ENCODE measurements at regions not wholly inside any gene's neighbourhood (a gene's known extent, or its start where the extent isn't known, plus 50 kb on each side); places are given as distances from the start of the nearest gene placed in this dataset.

DNA sequence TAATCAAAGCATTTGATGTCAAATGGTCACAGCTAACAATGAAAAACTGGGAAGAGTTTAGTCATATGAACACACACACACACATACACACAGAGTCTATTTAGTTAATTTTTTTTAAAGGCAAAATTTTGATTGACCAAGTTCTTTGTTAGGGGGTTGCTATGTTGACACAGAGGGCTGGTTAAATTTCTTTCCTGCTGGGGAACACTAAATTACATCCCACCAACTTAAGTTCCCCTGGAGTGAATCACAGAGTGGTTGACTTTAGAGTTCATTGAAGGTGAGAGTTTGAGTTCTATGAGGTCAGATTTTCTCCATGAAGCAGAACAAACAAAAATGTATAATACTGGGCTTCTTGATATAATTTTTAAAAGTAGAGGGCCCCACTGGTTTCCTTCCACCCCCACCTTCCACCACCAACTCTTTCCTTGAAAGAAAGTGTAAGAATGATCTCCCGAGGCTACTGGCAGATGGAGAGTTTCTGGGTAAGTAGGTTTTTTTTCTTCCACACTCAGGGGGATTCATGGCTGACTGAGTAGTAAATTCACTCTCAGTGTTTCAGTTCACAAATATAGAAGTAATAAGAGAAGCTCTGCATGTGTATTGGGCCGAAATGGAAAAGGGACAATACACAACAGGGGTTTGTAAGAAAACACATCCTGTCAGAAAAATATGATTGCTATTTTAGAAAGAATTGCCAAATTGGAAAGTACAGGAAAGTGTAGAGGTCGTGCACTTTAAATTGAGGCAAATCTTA is 917.0 kb upstream of the LCORL start:
- H3K27ac ChIP-seq (ENCODE audit: low read length): no peak overlapping the region
- no TSS peak for BruUV-seq (replicated peaks)
- intact Hi-C loops (cut with micrococcal nuclease; ENCODE audit: unreplicated experiment) (no loop called here), in situ Hi-C loops (cut with HindIII; ENCODE audit: low pct_unique_long_range_greater_than_20kb, low sequenced_read_pairs) (no loop called here)
- POLR2A ChIA-PET: no interaction called here
- DNase-seq (ENCODE audit: low read depth, low spot score) (no peak), ATAC-seq (no peak)
- no peak for TF ChIP-seq CTCF (IDR thresholded peaks at IDR 0.05)
- no peak for TF ChIP-seq SIN3A (IDR thresholded peaks at IDR 0.05; ENCODE audit: borderline replicate concordance, insufficient read depth, low read depth, low read length)
- no peak for TF ChIP-seq TCF7L2 (IDR thresholded peaks at IDR 0.05; ENCODE audit: low read depth, low read length)
- no peak for TF ChIP-seq REST (IDR thresholded peaks at IDR 0.05; ENCODE audit: insufficient read depth in 1 of 2, low read depth in 2 of 2, low read length in 1 of 2)
- no peak for TF ChIP-seq POLR2AphosphoS5 (IDR thresholded peaks at IDR 0.05; ENCODE audit: low read depth, low read length)
- no peaks in the 10 kb centered on the region for H3K27me3 ChIP-seq (ENCODE audit: control insufficient read depth, insufficient read depth, low read length)
- H3K36me3 ChIP-seq (ENCODE audit: control insufficient read depth, insufficient read depth, low read length): no peaks in the 10 kb centered on the region
- no peaks in the 10 kb centered on the region for H3K9me3 ChIP-seq (ENCODE audit: control insufficient read depth, insufficient read depth, low read depth, low read length)
- no peaks in the 10 kb centered on the region for H3K4me1 ChIP-seq (ENCODE audit: control insufficient read depth, insufficient read depth, low read length)
- H3K4me3 ChIP-seq (ENCODE audit: low read depth in 2 of 2, low read length in 2 of 2): no peak overlapping the region
- CTCF ChIA-PET: no interaction called here

- no peak overlapping the region for H3K27ac ChIP-seq (ENCODE audit: low read length)
- intact Hi-C loops (cut with micrococcal nuclease; ENCODE audit: unreplicated experiment): no loop called here
- H3K27me3 ChIP-seq (ENCODE audit: control insufficient read depth, insufficient read depth, low read length): no peaks in the 10 kb centered on the region
- ChIA-PET CTCF (no interaction called here), POLR2A (no interaction called here)
- BruUV-seq (replicated peaks): no TSS peak
- TF ChIP-seq REST (IDR thresholded peaks at IDR 0.05; ENCODE audit: insufficient read depth in 1 of 2, low read depth in 2 of 2, low read length in 1 of 2): no peak
- TF ChIP-seq SIN3A (IDR thresholded peaks at IDR 0.05; ENCODE audit: borderline replicate concordance, insufficient read depth, low read depth, low read length): no peak
- TF ChIP-seq POLR2AphosphoS5 (IDR thresholded peaks at IDR 0.05; ENCODE audit: low read depth, low read length): no peak
- TF ChIP-seq TCF7L2 (IDR thresholded peaks at IDR 0.05; ENCODE audit: low read depth, low read length): no peak
- no peak for TF ChIP-seq CTCF (IDR thresholded peaks at IDR 0.05)
- H3K4me3 ChIP-seq (ENCODE audit: low read depth in 2 of 2, low read length in 2 of 2): no peak overlapping the region
- H3K9me3 ChIP-seq (ENCODE audit: control insufficient read depth, insufficient read depth, low read depth, low read length): no peaks in the 10 kb centered on the region
- ATAC-seq: no peak
- DNase-seq (ENCODE audit: low read depth, low spot score): no peak
- H3K4me1 ChIP-seq (ENCODE audit: control insufficient read depth, insufficient read depth, low read length): no peaks in the 10 kb centered on the region
- in situ Hi-C loops (cut with HindIII; ENCODE audit: low pct_unique_long_range_greater_than_20kb, low sequenced_read_pairs): no loop called here
- H3K36me3 ChIP-seq (ENCODE audit: control insufficient read depth, insufficient read depth, low read length): no peaks in the 10 kb centered on the region
These were observed 916.2 kb upstream of the LCORL start for GRCh38 chr4:18937746-18938145.

All from Panc1 (cell line).